ENCODE measurements at regions not wholly inside any gene's neighbourhood (a gene's known extent, or its start where the extent isn't known, plus 50 kb on each side); places are given as distances from the start of the nearest gene placed in this dataset.

- TF ChIP-seq CTCF (IDR thresholded peaks at IDR 0.05) (no peak), POLR2A (IDR thresholded peaks at IDR 0.05) (no peak)
These were observed 189.1 kb upstream of the FAT3 start for GRCh38 chr11:92035488-92035887.

All from body of pancreas (tissue), 4 donors.